Spinal cord (tissue), 9 donors: ENCODE measurements at regions not wholly inside any gene's neighbourhood (a gene's known extent, or its start where the extent isn't known, plus 50 kb on each side); places are given as distances from the start of the nearest gene placed in this dataset.

Experiments used
- DNase-seq, 6 donors: peaks; one replicate each; pipeline versions ENCODE4 v3.0.0 to v3.0.0-alpha.2; 2013 to 2015; ENCODE audit warnings: low spot score in 6 of 6, low read depth in 4 of 6
- H3K27ac ChIP-seq: one replicate; pipeline ENCODE4 v1.5.1; 2013; ENCODE audit warnings: low read depth, low read length, control low read depth
- H3K27me3 ChIP-seq: one replicate; pipeline ENCODE4 v1.6.1; 2013; ENCODE audit warnings: low read length; ENCODE audit not compliant: control insufficient read depth, insufficient read depth
- H3K36me3 ChIP-seq: one replicate; pipeline ENCODE4 v1.6.1; 2013; ENCODE audit warnings: low read length; ENCODE audit not compliant: control insufficient read depth, insufficient read depth
- H3K4me1 ChIP-seq: one replicate; pipeline ENCODE4 v1.6.1; 2013; ENCODE audit warnings: low read length; ENCODE audit not compliant: control insufficient read depth, insufficient read depth
- H3K4me3 ChIP-seq: one replicate; pipeline ENCODE4 v1.5.1; 2013; ENCODE audit warnings: low read depth, low read length, control low read depth
- H3K9me3 ChIP-seq: one replicate; pipeline ENCODE4 v1.6.1; 2013; ENCODE audit warnings: low read length; ENCODE audit not compliant: control insufficient read depth, insufficient read depth
- WGBS: methylation state at CpG from one replicate; pipeline ENCODE4 v1.1.5; 2013; ENCODE audit warnings: missing lambda C conversion rate; ENCODE audit not compliant: insufficient coverage; 5-methylcytosine and 5-hydroxymethylcytosine counted together
- donor health status: healthy.

- Histone ChIP-seq H3K4me3 (no peak overlapping the region), H3K36me3 (no peaks in the 10 kb centered on the region), H3K9me3 (no peaks in the 10 kb centered on the region), H3K4me1 (no peaks in the 10 kb centered on the region), H3K27ac (no peak overlapping the region), H3K27me3 (no peaks in the 10 kb centered on the region)
- no peak for DNase-seq
- 92% methylated on average over 5 of the region's 6 CpGs for WGBS
Observed at GRCh38 chr7:22659741-22660140, 67.3 kb upstream of the IL6 start.

- H3K4me1 ChIP-seq: no peaks in the 10 kb centered on the region
- H3K9me3 ChIP-seq: no peaks in the 10 kb centered on the region
- no peak overlapping the region for H3K27ac ChIP-seq
- WGBS: 97% methylated on average over 3 of the region's 3 CpGs
- no peaks in the 10 kb centered on the region for H3K27me3 ChIP-seq
- no peaks in the 10 kb centered on the region for H3K36me3 ChIP-seq
- DNase-seq: no peak
- H3K4me3 ChIP-seq: no peak overlapping the region
Observed at GRCh38 chr7:22658031-22658430, 69.0 kb upstream of the IL6 start.

GRCh38 chr7:22657479-22657878, 69.5 kb upstream of the IL6 start:
- Histone ChIP-seq H3K36me3 (no peaks in the 10 kb centered on the region), H3K9me3 (no peaks in the 10 kb centered on the region), H3K4me1 (no peaks in the 10 kb centered on the region), H3K27me3 (no peaks in the 10 kb centered on the region), H3K4me3 (no peak overlapping the region), H3K27ac (no peak overlapping the region)
- no peak for DNase-seq
- WGBS: no CpG with 5 or more reads among the region's 1 CpG

- no peak overlapping the region for H3K4me3 ChIP-seq
- H3K27ac ChIP-seq: no peak overlapping the region
- H3K4me1 ChIP-seq: no peaks in the 10 kb centered on the region
- H3K36me3 ChIP-seq: no peaks in the 10 kb centered on the region
- no peak for DNase-seq
- no CpG with 5 or more reads among the region's 4 CpGs for WGBS
- H3K27me3 ChIP-seq: no peaks in the 10 kb centered on the region
- H3K9me3 ChIP-seq: no peaks in the 10 kb centered on the region
Observed at GRCh38 chr7:22655781-22656180, 71.2 kb upstream of the IL6 start.

GRCh38 chr7:22654831-22655230, 72.2 kb upstream of the IL6 start:
- WGBS: no CpG with 5 or more reads among the region's 1 CpG
- DNase-seq: no peak
- no peaks in the 10 kb centered on the region for H3K9me3 ChIP-seq
- H3K27me3 ChIP-seq: no peaks in the 10 kb centered on the region
- no peaks in the 10 kb centered on the region for H3K36me3 ChIP-seq
- no peaks in the 10 kb centered on the region for H3K4me1 ChIP-seq
- no peak overlapping the region for H3K27ac ChIP-seq
- no peak overlapping the region for H3K4me3 ChIP-seq

DNA sequence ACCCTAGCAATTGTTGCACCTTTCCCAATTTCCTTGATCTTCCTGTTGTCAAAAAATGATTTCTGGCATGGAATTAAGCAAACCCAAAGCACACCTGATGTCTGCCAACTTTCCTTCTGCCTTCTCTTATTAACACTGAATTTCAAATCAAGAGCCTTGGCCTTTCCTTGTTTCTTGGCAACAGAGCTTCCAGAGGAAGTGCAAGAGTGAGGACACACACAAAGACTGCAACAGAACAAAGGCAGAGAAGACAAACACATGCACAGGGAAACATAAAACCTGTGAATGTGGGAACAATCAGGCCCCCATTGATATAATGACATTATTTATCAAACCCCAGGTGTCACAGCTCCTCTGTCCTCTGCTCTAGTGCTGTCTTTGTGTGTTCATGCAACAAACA, 73.0 kb upstream of the IL6 start:
- Histone ChIP-seq H3K4me3 (no peak overlapping the region), H3K36me3 (no peaks in the 10 kb centered on the region), H3K9me3 (no peaks in the 10 kb centered on the region), H3K4me1 (no peaks in the 10 kb centered on the region), H3K27me3 (no peaks in the 10 kb centered on the region), H3K27ac (no peak overlapping the region)
- peak in 4 of 6 donors; percentile 26 to 79 (median 52) for DNase-seq

DNA sequence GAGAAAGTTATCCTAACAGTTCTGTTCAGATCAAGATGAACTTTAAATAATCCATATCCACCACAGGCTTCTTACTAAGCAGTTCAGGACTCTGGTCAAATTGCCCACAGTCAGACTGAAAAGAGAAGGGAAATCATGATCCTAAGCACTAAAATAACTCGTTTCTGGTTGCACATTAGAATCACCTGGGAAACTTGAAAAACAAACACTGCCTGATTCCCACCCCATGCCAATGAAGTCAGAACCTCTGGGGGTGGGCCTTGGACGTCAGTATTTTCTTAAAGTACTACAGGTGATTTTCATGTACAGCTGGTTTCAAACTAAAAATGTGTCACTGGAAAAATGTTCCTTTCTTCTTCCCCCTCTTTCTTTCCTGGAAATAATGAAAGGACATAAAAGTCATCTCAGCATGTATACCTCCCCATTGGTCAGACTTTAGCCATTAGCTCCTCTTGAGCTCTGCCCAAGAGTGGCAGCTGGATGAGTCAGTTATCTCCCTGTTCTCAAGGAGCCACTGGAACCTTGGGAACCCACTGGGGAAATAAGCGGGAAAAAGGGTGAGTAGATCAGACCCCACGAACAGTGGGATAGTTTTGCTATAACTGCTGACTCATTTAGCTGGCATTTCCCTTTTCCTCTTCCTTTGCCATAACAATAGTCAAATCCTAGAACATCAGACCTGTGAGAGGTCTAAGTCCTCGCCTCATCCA, 75.3 kb upstream of the IL6 start:
- H3K27me3 ChIP-seq: no peaks in the 10 kb centered on the region
- no CpG with 5 or more reads among the region's 5 CpGs for WGBS
- H3K4me3 ChIP-seq: no peak overlapping the region
- no peaks in the 10 kb centered on the region for H3K4me1 ChIP-seq
- H3K36me3 ChIP-seq: no peaks in the 10 kb centered on the region
- H3K27ac ChIP-seq: no peak overlapping the region
- no peaks in the 10 kb centered on the region for H3K9me3 ChIP-seq
- no peak for DNase-seq

GRCh38 chr7:22651036-22651435, 76.0 kb upstream of the IL6 start:
- no peak for DNase-seq
- H3K27ac ChIP-seq: no peak overlapping the region
- H3K4me1 ChIP-seq: no peaks in the 10 kb centered on the region
- H3K4me3 ChIP-seq: no peak overlapping the region
- H3K27me3 ChIP-seq: no peaks in the 10 kb centered on the region
- H3K9me3 ChIP-seq: peaks cover 6% of the 10 kb centered on the region
- WGBS: 97% methylated on average over 4 of the region's 4 CpGs
- H3K36me3 ChIP-seq: no peaks in the 10 kb centered on the region

DNA sequence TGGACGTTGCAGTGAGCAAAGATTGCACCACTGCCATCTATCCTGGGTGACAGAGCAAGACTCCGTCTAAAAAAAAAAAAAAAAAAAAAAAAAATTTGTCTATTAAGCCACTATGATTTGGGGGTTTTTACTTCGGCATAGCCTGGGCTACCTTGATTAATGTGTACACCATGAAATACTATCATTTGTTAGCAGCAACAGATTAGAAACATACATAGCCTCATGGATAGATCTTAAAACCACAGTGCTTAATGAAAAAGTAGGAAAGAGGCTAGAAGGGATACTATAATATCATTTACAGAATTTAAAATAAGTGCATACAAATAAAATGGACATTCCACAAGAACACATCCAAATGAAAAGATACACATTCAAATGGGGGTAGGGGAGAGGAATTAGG, 77.3 kb upstream of the IL6 start:
- H3K27ac ChIP-seq: no peak overlapping the region
- no peaks in the 10 kb centered on the region for H3K4me1 ChIP-seq
- no peak overlapping the region for H3K4me3 ChIP-seq
- no peaks in the 10 kb centered on the region for H3K36me3 ChIP-seq
- peaks cover 13% of the 10 kb centered on the region for H3K9me3 ChIP-seq
- no peaks in the 10 kb centered on the region for H3K27me3 ChIP-seq
- WGBS: no CpG with 5 or more reads among the region's 3 CpGs
- no peak for DNase-seq

- H3K27me3 ChIP-seq: no peaks in the 10 kb centered on the region
- H3K27ac ChIP-seq: no peak overlapping the region
- no peaks in the 10 kb centered on the region for H3K4me1 ChIP-seq
- DNase-seq: no peak
- H3K4me3 ChIP-seq: no peak overlapping the region
- no peaks in the 10 kb centered on the region for H3K36me3 ChIP-seq
- peaks cover 13% of the 10 kb centered on the region for H3K9me3 ChIP-seq
- 75% methylated on average over 1 of the region's 3 CpGs for WGBS
Observed at GRCh38 chr7:22647451-22648257, 79.3 kb upstream of the IL6 start.
